HepG2 (cell line): ENCODE measurements at regions not wholly inside any gene's neighbourhood (a gene's known extent, or its start where the extent isn't known, plus 50 kb on each side); places are given as distances from the start of the nearest gene placed in this dataset.

Experiments
- ATAC-seq: fragments of 200-7000 bp; cut with Tn5 transposase; 3 replicates; pipeline ENCODE4 v1.9.1; 2020; ENCODE audit warnings: mild to moderate bottlenecking, moderate library complexity
- BruUV-seq: library from RNA; stranded (reverse); fragments of 400-500 nt; replicated peaks from 2 replicates; lab custom pipeline; 2021; lab: Mats Ljungman, UMichigan
- CTCF ChIA-PET: fragments of 300-600 bp; formaldehyde crosslinking; extraction: SDS; loops from one replicate; lab custom pipeline; 2021; ENCODE audit warnings: low total read pairs, inconsistent platforms, low intra/inter-chr PET ratio; lab: Yijun Ruan, JAX
- POLR2A ChIA-PET: fragments of 350-600 bp; sonication (Branson Sonifier 250); formaldehyde crosslinking; loops from one replicate; lab custom pipeline; 2020; ENCODE audit warnings: antibody characterized with exemption, inconsistent platforms; lab: Yijun Ruan, JAX
- DNase-seq: peaks from one replicate; pipeline ENCODE4 v3.0.0-alpha.2; 2015; ENCODE audit warnings: low spot score
- FAIRE-seq: peaks from 3 replicates; lab custom pipeline; 2011; peaks lifted over from hg19 to GRCh38; lab: Jason Lieb, UNC
- H2AFZ ChIP-seq: one replicate; pipeline ENCODE4 v1.6.1; 2011; ENCODE audit warnings: low read length, inconsistent platforms
- H3K27ac ChIP-seq: fragments of 300-600 bp; 3 replicates; pipeline ENCODE4 v1.8.0; 2011; ENCODE audit warnings: mixed run types, mild to moderate bottlenecking, mixed read lengths, low read length, inconsistent platforms; ENCODE audit not compliant: insufficient read depth; ENCODE audit errors: extremely low read length
- H3K27me3 ChIP-seq, 2 experiments: fragments of 200-600 bp in 1 of 2; 2 replicates in 1 of 2; 3 replicates in 1 of 2; pipeline versions ENCODE4 v1.6.0 to v1.8.0; 2011; ENCODE audit warnings: low read length in 2 of 2, mild to moderate bottlenecking in 2 of 2, moderate library complexity in 2 of 2, inconsistent platforms in 1 of 2; ENCODE audit not compliant: insufficient read depth in 2 of 2, control insufficient read depth in 1 of 2
- H3K36me3 ChIP-seq, 2 experiments: fragments of 200-600 bp in 1 of 2; replicated peaks in 1 of 2; 2 replicates in 1 of 2; 3 replicates in 1 of 2; pipeline versions ENCODE4 v1.5.1 to v1.8.0; 2011; ENCODE audit warnings: low read length in 2 of 2, inconsistent platforms in 1 of 2; ENCODE audit not compliant: insufficient read depth in 2 of 2, control insufficient read depth in 1 of 2
- H3K4me1 ChIP-seq: 2 replicates; pipeline ENCODE4 v1.5.1; 2012; ENCODE audit warnings: low read length, inconsistent platforms; ENCODE audit not compliant: insufficient read depth
- H3K4me2 ChIP-seq: 2 replicates; pipeline ENCODE4 v1.6.0; 2011; ENCODE audit warnings: low read depth, low read length, inconsistent platforms
- H3K4me3 ChIP-seq, 3 experiments: fragments of 200-600 bp in 1 of 3; sonication (generic), shearing (Covaris generic) in 1 of 3; replicated peaks in 1 of 3; 2 replicates each; pipeline ENCODE4 v1.5.1; 2011 to 2016; ENCODE audit warnings: low read length in 3 of 3, inconsistent platforms in 2 of 3, low read depth in 2 of 3, mild to moderate bottlenecking in 2 of 3, control low read depth in 1 of 3, mixed read lengths in 1 of 3; ENCODE audit not compliant: insufficient read depth in 1 of 3
- H3K79me2 ChIP-seq: one replicate; pipeline ENCODE4 v1.6.1; 2011; ENCODE audit warnings: low read length, inconsistent platforms; ENCODE audit not compliant: insufficient read depth
- H3K9ac ChIP-seq: 2 replicates; pipeline ENCODE4 v1.6.0; 2011; ENCODE audit warnings: mild to moderate bottlenecking, low read depth, low read length, inconsistent platforms; ENCODE audit not compliant: insufficient read depth
- H3K9me3 ChIP-seq: 2 replicates; pipeline ENCODE4 v1.5.1; 2012; ENCODE audit warnings: mild to moderate bottlenecking, low read length
- H4K20me1 ChIP-seq: 2 replicates; pipeline ENCODE4 v1.6.0; 2011; ENCODE audit warnings: inconsistent platforms, mild to moderate bottlenecking, low read length, moderate library complexity; ENCODE audit not compliant: insufficient read depth
- HDAC1 ChIP-seq: sonication (generic); formaldehyde crosslinking; IDR thresholded peaks from 2 replicates; pipeline ENCODE4 v1.5.1; 2020; ENCODE audit warnings: mild to moderate bottlenecking, missing genetic modification reagents
- HMGA1 ChIP-seq: sonication (generic); formaldehyde crosslinking; conservative IDR thresholded peaks from 2 replicates; pipeline ENCODE4 v1.4.0; 2020; ENCODE audit warnings: missing genetic modification reagents
- HNRNPH1 ChIP-seq: fragments of 200-400 bp; formaldehyde crosslinking; optimal IDR thresholded peaks from 2 replicates; pipeline ENCODE3; 2017; ENCODE audit warnings: mild to moderate bottlenecking, low read depth, low read length
- IKZF5 ChIP-seq: IDR thresholded peaks from 2 replicates; pipeline ENCODE4 v1.6.1; 2018; ENCODE audit warnings: missing genetic modification reagents, mild to moderate bottlenecking, missing compliant biosample characterization
- RCOR2 ChIP-seq: IDR thresholded peaks from 2 replicates; pipeline ENCODE4 v1.6.1; 2016; ENCODE audit warnings: missing biosample characterization, missing genetic modification reagents
- ZNF33A ChIP-seq: sonication (generic); formaldehyde crosslinking; IDR thresholded peaks from 2 replicates; pipeline ENCODE4 v1.5.1; 2020; ENCODE audit warnings: missing genetic modification reagents, mild to moderate bottlenecking, moderate library complexity, borderline replicate concordance
- ZNF746 ChIP-seq: sonication (generic); formaldehyde crosslinking; IDR thresholded peaks from 2 replicates; pipeline ENCODE4 v1.8.0; 2022; ENCODE audit warnings: mild to moderate bottlenecking, missing genetic modification reagents
- ZNF816 ChIP-seq: sonication (generic); formaldehyde crosslinking; IDR thresholded peaks from 2 replicates; pipeline ENCODE4 v1.8.0; 2022; ENCODE audit warnings: missing genetic modification reagents, mild to moderate bottlenecking, borderline replicate concordance
- ZNF891 ChIP-seq: sonication (generic); formaldehyde crosslinking; IDR thresholded peaks from 2 replicates; pipeline ENCODE4 v1.5.0; 2020; ENCODE audit warnings: mild to moderate bottlenecking, missing genetic modification reagents
- ZSCAN20 ChIP-seq: sonication (generic); formaldehyde crosslinking; IDR thresholded peaks from 2 replicates; pipeline ENCODE4 v1.4.0; 2020; ENCODE audit warnings: missing genetic modification reagents, mild to moderate bottlenecking, borderline replicate concordance
- WGBS: methylation state at CpG from one replicate; pipeline ENCODE4 v1.1.6; 2017; ENCODE audit warnings: low lambda C conversion rate; 5-methylcytosine and 5-hydroxymethylcytosine counted together
- in situ Hi-C: cut with HindIII; loops from 2 replicates; pipeline ENCODE4 v1.10.0; 2017; ENCODE audit warnings: low pct_unique_long_range_greater_than_20kb; ENCODE audit not compliant: extremely low pct_ligation_motif_present
- intact Hi-C: fragments of 100-400 bp; cut with micrococcal nuclease; formaldehyde crosslinking; loops from one replicate; pipeline ENCODE4 v1.10.0; 2022; ENCODE audit not compliant: unreplicated experiment
- TF ChIP-seq, protein P1 (sequence below): conservative IDR thresholded peaks from 2 replicates; pipeline ENCODE4 v1.6.1; 2018; ENCODE audit warnings: missing genetic modification reagents
- TF ChIP-seq, protein P2 (sequence below): sonication (generic); formaldehyde crosslinking; IDR thresholded peaks from 2 replicates; pipeline ENCODE4 v1.5.0; 2020; ENCODE audit warnings: missing genetic modification reagents
- TF ChIP-seq, protein P3 (sequence below): sonication (generic); formaldehyde crosslinking; IDR thresholded peaks from 2 replicates; pipeline ENCODE4 v1.5.0; 2020; ENCODE audit warnings: mild to moderate bottlenecking, missing genetic modification reagents, borderline replicate concordance
- TF ChIP-seq, protein P4 (sequence below): sonication (generic); formaldehyde crosslinking; conservative IDR thresholded peaks from 2 replicates; pipeline ENCODE4 v1.8.1; 2023; ENCODE audit warnings: missing genetic modification reagents

DNA sequence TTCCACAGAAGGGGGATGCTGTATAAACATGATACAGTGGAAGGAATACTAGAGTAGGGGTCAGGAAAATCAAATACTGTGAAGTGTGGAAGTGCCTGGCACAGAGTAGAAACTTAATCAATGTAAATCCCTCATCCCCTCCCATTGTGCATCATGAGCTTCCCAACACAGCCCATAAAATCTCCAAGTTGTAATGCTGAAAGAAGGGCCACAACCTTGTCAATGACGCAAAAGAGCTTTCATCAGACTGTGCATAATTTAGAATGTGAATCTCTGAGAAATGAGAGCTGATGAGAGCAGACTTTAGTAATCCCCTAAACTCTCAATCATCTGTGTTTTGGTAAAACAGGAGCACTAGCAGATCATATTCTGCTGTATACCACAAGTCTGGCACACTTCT, 105.2 kb upstream of the IMMP2L start (continued):
- no peak for TF ChIP-seq ZNF891
- no peak for TF ChIP-seq RCOR2 (CRISPR knock-in tag)
- TF ChIP-seq HDAC1 (CRISPR knock-in tag): no peak
- no peak for TF ChIP-seq ZNF33A (CRISPR knock-in tag)
- TF ChIP-seq, protein P1, sequence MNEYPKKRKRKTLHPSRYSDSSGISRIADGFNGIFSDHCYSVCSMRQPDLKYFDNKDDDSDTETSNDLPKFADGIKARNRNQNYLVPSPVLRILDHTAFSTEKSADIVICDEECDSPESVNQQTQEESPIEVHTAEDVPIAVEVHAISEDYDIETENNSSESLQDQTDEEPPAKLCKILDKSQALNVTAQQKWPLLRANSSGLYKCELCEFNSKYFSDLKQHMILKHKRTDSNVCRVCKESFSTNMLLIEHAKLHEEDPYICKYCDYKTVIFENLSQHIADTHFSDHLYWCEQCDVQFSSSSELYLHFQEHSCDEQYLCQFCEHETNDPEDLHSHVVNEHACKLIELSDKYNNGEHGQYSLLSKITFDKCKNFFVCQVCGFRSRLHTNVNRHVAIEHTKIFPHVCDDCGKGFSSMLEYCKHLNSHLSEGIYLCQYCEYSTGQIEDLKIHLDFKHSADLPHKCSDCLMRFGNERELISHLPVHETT (CRISPR knock-in tag): no peak

DNA sequence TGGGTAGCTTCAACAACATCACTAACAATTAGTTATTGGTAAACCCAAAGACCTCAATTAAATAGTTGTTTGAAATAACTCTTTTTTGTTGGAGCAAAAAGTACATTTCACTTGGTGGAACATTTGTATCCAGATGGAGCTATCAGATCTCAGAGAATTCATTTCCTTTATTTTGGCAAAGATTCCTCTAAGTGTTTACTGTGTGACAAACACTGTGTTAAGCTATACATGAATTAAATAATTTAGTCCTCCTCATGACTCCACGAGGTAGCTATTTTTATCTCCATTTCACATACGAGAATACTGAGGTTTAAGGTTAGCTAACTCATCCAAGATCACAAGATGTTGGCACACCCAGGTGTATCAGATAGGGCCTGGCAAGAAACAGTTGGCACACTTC, 104.0 kb upstream of the IMMP2L start:
- H4K20me1 ChIP-seq: no peaks in the 10 kb centered on the region
- H3K4me2 ChIP-seq: no peak overlapping the region
- no TSS peak for BruUV-seq
- H3K79me2 ChIP-seq: no peaks in the 10 kb centered on the region
- no peak overlapping the region for H2AFZ ChIP-seq
- H3K27ac ChIP-seq: no peak overlapping the region
- ChIA-PET POLR2A (no interaction called here), CTCF (no interaction called here)
- no peak overlapping the region for H3K4me3 ChIP-seq
- H3K9ac ChIP-seq: no peak overlapping the region
- H3K27me3 ChIP-seq: peaks cover 0 to 7% of the 10 kb centered on the region in 2 experiments; a peak in 1 of 5 replicates
- DNase-seq: no peak
- no peaks in the 10 kb centered on the region for H3K9me3 ChIP-seq
- in situ Hi-C loops: no loop called here
- 5% methylated on average over 2 of the region's 2 CpGs for WGBS
- no peaks in the 10 kb centered on the region for H3K36me3 ChIP-seq
- ATAC-seq: no peak
- H3K4me1 ChIP-seq: no peaks in the 10 kb centered on the region
- no peak for FAIRE-seq
- TF ChIP-seq ZNF746 (CRISPR knock-in tag): no peak
- TF ChIP-seq IKZF5 (CRISPR knock-in tag): no peak
- TF ChIP-seq ZNF816 (CRISPR knock-in tag): no peak
- no peak for TF ChIP-seq HMGA1 (CRISPR knock-in tag)
- TF ChIP-seq HNRNPH1: no peak
- TF ChIP-seq, protein P2, sequence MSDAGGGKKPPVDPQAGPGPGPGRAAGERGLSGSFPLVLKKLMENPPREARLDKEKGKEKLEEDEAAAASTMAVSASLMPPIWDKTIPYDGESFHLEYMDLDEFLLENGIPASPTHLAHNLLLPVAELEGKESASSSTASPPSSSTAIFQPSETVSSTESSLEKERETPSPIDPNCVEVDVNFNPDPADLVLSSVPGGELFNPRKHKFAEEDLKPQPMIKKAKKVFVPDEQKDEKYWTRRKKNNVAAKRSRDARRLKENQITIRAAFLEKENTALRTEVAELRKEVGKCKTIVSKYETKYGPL (CRISPR knock-in tag): no peak
- TF ChIP-seq, protein P3, sequence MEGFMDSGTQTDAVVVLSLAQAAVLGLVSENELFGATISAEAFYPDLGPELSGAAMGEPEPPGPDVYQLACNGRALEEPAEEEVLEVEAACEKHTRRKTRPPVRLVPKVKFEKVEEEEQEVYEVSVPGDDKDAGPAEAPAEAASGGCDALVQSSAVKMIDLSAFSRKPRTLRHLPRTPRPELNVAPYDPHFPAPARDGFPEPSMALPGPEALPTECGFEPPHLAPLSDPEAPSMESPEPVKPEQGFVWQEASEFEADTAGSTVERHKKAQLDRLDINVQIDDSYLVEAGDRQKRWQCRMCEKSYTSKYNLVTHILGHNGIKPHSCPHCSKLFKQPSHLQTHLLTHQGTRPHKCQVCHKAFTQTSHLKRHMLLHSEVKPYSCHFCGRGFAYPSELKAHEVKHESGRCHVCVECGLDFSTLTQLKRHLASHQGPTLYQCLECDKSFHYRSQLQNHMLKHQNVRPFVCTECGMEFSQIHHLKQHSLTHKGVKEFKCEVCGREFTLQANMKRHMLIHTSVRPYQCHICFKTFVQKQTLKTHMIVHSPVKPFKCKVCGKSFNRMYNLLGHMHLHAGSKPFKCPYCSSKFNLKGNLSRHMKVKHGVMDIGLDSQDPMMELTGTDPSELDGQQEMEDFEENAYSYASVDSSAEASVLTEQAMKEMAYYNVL (CRISPR knock-in tag): no peak
- TF ChIP-seq, protein P4, sequence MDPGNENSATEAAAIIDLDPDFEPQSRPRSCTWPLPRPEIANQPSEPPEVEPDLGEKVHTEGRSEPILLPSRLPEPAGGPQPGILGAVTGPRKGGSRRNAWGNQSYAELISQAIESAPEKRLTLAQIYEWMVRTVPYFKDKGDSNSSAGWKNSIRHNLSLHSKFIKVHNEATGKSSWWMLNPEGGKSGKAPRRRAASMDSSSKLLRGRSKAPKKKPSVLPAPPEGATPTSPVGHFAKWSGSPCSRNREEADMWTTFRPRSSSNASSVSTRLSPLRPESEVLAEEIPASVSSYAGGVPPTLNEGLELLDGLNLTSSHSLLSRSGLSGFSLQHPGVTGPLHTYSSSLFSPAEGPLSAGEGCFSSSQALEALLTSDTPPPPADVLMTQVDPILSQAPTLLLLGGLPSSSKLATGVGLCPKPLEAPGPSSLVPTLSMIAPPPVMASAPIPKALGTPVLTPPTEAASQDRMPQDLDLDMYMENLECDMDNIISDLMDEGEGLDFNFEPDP (CRISPR knock-in tag): no peak
- TF ChIP-seq ZSCAN20 (CRISPR knock-in tag): no peak
- intact Hi-C loops: no loop called here
